GM12864 (cell line): ENCODE measurements at regions not wholly inside any gene's neighbourhood (a gene's known extent, or its start where the extent isn't known, plus 50 kb on each side); places are given as distances from the start of the nearest gene placed in this dataset.

ENCODE experiments used
- DNase-seq: peaks from one replicate; pipeline ENCODE4 v3.0.0-alpha.2; 2011; ENCODE audit warnings: low read depth
- H3K4me3 ChIP-seq: 2 replicates; pipeline ENCODE4 v1.5.1; 2011; ENCODE audit warnings: mild to moderate bottlenecking, low read depth, low read length, control low read depth
- TF ChIP-seq, protein P1 (sequence below): IDR thresholded peaks from 2 replicates; pipeline ENCODE4 v1.5.1; 2011; ENCODE audit warnings: low read depth, mild to moderate bottlenecking, moderate library complexity, low read length, control low read depth, inconsistent platforms; ENCODE audit errors: missing control alignments

DNA sequence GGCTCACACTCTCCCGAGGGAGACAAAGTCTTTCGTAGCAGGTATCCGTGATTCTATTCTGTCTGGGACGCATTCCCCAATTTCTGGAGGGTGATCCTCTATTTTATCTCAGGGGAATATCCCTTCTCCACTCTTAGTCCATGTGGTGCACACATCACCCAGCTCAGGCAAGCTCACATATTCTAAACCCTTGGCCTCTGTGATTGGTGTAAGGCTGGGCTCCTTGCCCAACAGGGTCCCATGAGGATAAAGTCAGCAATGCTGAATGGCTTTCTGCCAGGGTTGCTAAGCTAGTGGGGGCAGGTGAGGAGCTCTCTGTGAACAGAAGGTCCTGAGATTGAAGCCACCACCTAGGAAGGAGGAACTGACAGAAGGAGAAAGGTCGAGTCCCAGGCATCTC lies 137.2 kb downstream of the CDH26 start:
- no peak for DNase-seq
- no peak overlapping the region for H3K4me3 ChIP-seq
- TF ChIP-seq, protein P1, sequence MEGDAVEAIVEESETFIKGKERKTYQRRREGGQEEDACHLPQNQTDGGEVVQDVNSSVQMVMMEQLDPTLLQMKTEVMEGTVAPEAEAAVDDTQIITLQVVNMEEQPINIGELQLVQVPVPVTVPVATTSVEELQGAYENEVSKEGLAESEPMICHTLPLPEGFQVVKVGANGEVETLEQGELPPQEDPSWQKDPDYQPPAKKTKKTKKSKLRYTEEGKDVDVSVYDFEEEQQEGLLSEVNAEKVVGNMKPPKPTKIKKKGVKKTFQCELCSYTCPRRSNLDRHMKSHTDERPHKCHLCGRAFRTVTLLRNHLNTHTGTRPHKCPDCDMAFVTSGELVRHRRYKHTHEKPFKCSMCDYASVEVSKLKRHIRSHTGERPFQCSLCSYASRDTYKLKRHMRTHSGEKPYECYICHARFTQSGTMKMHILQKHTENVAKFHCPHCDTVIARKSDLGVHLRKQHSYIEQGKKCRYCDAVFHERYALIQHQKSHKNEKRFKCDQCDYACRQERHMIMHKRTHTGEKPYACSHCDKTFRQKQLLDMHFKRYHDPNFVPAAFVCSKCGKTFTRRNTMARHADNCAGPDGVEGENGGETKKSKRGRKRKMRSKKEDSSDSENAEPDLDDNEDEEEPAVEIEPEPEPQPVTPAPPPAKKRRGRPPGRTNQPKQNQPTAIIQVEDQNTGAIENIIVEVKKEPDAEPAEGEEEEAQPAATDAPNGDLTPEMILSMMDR: no peak

DNA sequence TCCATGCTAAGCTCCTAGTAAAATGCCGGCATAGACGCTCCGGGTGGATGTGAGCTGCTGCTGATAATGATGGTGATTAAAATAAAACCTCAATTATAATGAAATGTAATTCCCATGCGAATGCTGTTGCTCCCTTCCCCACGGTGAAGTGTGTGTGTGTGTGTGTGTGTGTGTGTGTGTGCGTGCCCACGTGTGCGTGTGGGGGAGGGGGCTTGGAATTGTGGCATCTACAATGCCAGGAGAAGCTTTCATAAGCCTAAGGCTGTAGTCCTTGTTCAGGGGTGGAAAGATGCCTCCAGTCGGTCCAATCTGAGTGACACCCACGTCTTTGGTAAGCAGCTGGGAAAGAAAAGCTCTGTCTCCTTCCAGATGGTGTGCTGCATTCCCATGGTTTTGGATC lies 137.9 kb downstream of the CDH26 start:
- TF ChIP-seq, protein P1: no peak
- H3K4me3 ChIP-seq: no peak overlapping the region
- no peak for DNase-seq

DNA sequence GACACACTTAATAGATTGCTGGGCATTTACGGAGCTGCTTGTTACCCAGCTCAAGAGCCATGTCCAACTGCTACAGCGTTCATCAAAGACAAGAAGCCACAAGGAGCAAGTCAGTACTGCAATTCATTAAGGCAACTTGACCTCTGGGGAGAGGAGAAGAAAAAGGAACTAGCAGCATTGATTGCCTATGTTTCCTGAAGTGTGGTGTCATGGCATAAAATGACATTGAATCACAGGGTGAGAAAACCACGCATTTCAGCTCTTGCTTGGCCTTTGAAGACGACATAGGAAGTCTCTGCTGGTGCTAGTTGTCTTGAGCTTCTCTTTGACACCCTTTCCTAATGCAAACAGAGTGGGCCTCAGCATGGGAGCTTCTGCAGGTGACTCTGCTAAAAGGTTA lies 139.1 kb downstream of the CDH26 start:
- no peak overlapping the region for H3K4me3 ChIP-seq
- no peak for DNase-seq
- TF ChIP-seq, protein P1: no peak

DNA sequence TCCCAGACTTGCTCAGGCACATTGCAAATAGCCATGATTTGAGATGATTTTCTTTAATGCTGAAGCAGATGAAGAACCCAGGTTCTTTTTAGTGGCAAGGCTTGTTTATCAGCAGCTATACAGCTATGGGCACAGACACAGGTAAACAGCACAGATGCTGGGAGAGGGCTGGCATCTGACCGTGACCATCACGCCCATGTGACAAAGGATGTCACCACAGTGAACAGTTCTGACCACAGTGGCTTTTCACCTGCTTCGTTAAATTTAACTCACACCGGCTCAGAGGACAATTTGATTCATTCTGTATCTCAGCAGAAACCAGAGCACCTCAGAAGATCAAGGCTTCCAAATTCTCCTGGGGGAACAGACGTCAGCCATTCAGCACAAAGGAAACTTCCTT lies 142.6 kb downstream of the CDH26 start:
- no peak overlapping the region for H3K4me3 ChIP-seq
- no peak for DNase-seq
- TF ChIP-seq, protein P1: no peak

DNA sequence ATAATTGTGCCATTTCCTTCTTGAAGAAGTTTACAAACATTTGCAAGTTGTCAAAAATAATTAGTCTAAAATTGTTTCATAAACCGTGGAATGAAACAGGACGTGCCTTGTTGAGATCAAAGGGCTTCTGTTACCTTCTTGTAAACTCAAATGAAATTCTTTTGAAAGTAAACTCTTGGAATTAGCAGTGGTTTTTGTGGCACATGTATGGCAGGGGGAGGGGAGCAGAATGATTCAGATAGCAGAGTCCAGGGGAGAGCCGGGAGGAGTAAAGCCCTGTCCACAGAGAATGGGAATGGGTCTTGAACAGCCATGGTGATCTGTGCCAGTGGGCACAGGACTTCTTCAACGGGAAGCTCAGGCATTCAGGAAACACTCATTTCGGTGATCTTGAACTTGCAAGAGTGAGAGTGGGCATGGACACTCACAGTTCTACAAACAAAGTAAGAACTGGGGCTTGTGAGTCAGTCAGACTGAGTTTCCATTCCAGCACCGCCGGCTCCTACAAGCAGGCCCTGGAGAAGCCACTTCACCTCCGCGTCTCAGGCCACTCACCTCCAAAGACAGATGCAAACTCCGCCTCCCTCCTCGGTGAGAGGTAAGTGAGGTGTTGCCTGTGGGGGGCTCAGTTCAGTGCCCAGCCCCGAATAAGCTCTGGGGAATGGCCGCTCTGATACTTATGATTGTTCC lies 143.1 kb downstream of the CDH26 start:
- TF ChIP-seq, protein P1: no peak
- H3K4me3 ChIP-seq: no peak overlapping the region
- DNase-seq: no peak

DNA sequence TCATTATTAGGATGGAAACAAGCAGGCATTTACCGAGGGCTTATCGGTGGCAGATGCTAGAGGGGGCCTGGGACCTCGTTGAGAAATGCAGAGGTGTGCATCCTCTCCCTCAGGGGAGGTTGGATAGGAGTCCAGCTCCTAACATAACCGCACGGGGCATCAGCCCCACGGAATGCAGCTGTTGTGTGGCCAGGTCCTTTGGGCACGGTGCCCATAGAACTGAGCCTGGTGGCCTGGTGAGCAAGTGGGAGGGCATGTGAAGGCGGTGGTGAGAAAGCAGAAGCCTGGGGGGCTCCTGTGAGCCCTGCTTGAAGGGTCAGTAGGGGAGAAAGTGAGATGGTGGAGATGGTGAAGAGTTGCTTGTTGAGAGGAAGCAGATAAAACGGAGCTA lies 143.7 kb downstream of the CDH26 start:
- H3K4me3 ChIP-seq: no peak overlapping the region
- no peak for DNase-seq
- TF ChIP-seq, protein P1: no peak

DNA sequence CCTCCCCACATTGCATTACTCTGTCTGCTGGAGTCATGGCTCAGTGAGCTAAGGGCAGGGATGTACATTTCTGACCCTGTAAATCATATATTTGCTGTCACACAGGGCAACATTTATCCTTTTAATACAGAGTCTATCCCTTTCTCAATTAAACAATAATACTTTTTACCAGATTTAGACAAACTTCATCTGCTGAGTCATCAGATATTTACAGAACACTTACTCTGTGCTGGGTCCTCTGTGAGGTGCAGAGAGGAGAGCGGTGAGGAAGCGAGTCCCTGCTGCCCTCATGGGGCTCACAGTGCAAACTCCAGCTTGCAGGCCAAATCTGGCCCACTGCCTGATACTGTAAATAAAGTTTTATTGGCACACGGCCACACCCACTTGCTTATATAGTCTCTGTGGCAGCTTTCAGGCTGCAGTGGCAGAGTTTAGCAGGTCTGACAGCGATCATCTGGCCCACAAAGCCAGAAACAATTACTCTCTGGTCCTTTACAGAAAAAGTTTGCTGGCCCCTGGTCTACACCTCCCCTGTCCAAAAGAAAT lies 144.5 kb downstream of the CDH26 start:
- no peak for DNase-seq
- TF ChIP-seq, protein P1: no peak
- H3K4me3 ChIP-seq: no peak overlapping the region
